ENCODE measurements at regions not wholly inside any gene's neighbourhood (a gene's known extent, or its start where the extent isn't known, plus 50 kb on each side); places are given as distances from the start of the nearest gene placed in this dataset.

DNA sequence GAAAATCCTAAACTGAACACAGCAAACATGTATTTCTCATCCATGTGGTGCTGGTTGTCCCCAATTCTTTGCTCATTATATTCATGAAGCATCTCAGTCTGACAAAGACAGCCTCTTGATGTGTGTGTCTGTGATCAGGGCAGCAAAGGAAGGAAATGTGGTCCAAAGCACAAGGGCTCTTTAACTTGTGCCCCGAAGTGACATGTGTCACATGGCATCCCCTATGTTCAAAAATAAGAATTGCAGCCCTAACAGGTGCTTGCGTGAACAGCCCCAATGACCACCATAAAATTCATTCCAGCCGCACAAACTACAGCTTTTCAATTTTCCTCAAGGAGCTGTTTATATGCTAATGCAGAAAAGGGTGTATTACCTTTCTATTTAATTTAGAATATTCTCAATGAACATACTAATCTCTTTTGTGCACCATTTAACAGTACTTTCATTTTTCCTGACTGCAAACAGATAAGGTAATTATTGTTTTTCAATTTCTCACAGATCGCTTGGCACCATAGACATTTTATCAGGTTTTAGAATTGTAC, 231.9 kb upstream of the CTSO start:
- intact Hi-C loops (cut with DNase I): no loop called here
- Histone ChIP-seq H3K9me3 (no peaks in the 10 kb centered on the region), H3K27me3 (no peaks in the 10 kb centered on the region), H3K27ac (no peak overlapping the region), H3K4me1 (no peaks in the 10 kb centered on the region), H3K36me3 (no peaks in the 10 kb centered on the region), H3K4me3 (no peak overlapping the region)
- ATAC-seq: no peak
- no peak for DNase-seq
- TF ChIP-seq, protein P1, sequence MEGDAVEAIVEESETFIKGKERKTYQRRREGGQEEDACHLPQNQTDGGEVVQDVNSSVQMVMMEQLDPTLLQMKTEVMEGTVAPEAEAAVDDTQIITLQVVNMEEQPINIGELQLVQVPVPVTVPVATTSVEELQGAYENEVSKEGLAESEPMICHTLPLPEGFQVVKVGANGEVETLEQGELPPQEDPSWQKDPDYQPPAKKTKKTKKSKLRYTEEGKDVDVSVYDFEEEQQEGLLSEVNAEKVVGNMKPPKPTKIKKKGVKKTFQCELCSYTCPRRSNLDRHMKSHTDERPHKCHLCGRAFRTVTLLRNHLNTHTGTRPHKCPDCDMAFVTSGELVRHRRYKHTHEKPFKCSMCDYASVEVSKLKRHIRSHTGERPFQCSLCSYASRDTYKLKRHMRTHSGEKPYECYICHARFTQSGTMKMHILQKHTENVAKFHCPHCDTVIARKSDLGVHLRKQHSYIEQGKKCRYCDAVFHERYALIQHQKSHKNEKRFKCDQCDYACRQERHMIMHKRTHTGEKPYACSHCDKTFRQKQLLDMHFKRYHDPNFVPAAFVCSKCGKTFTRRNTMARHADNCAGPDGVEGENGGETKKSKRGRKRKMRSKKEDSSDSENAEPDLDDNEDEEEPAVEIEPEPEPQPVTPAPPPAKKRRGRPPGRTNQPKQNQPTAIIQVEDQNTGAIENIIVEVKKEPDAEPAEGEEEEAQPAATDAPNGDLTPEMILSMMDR (IDR thresholded peaks at IDR 0.05): no peak

- H3K36me3 ChIP-seq: no peaks in the 10 kb centered on the region
Measured at GRCh38 chr4:156182269-156182668, 228.6 kb upstream of the CTSO start.

GRCh38 chr4:156177941-156178340, 224.3 kb upstream of the CTSO start:
- H3K4me1 ChIP-seq: no peaks in the 10 kb centered on the region
- intact Hi-C loops (cut with DNase I): no loop called here
- no peaks in the 10 kb centered on the region for H3K27me3 ChIP-seq
- TF ChIP-seq, protein P1 (IDR thresholded peaks at IDR 0.05): no peak
- H3K4me3 ChIP-seq: no peak overlapping the region
- DNase-seq (no peak), ATAC-seq (no peak)
- no peak overlapping the region for H3K27ac ChIP-seq
- no peaks in the 10 kb centered on the region for H3K9me3 ChIP-seq
- H3K36me3 ChIP-seq: no peaks in the 10 kb centered on the region

More at GRCh38 chr4:156182269-156182668, 228.6 kb upstream of the CTSO start:
- ATAC-seq (no peak), DNase-seq (no peak)
- no peak overlapping the region for H3K27ac ChIP-seq
- H3K4me1 ChIP-seq: no peaks in the 10 kb centered on the region
- no peak overlapping the region for H3K4me3 ChIP-seq
- no peaks in the 10 kb centered on the region for H3K27me3 ChIP-seq
- no peaks in the 10 kb centered on the region for H3K9me3 ChIP-seq
- TF ChIP-seq, protein P1 (IDR thresholded peaks at IDR 0.05): no peak
- intact Hi-C loops (cut with DNase I): no loop called here

GRCh38 chr4:156176896-156177295, 223.2 kb upstream of the CTSO start:
- TF ChIP-seq, protein P1 (IDR thresholded peaks at IDR 0.05): no peak
- no peaks in the 10 kb centered on the region for H3K9me3 ChIP-seq
- H3K4me3 ChIP-seq: no peak overlapping the region
- intact Hi-C loops (cut with DNase I): no loop called here
- H3K36me3 ChIP-seq: no peaks in the 10 kb centered on the region
- DNase-seq (no peak), ATAC-seq (no peak)
- H3K27ac ChIP-seq: no peak overlapping the region
- no peaks in the 10 kb centered on the region for H3K27me3 ChIP-seq
- no peaks in the 10 kb centered on the region for H3K4me1 ChIP-seq

- DNase-seq: no peak
- H3K27ac ChIP-seq: no peak overlapping the region
- intact Hi-C loops (cut with DNase I): no loop called here
- TF ChIP-seq, protein P1 (IDR thresholded peaks at IDR 0.05): no peak
- ATAC-seq: no peak
- no peaks in the 10 kb centered on the region for H3K9me3 ChIP-seq
- no peaks in the 10 kb centered on the region for H3K36me3 ChIP-seq
- H3K4me1 ChIP-seq: no peaks in the 10 kb centered on the region
- H3K4me3 ChIP-seq: no peak overlapping the region
- no peaks in the 10 kb centered on the region for H3K27me3 ChIP-seq
Measured at GRCh38 chr4:156173937-156174336, 220.3 kb upstream of the CTSO start.

All from left lung (tissue), 4 donors.